ENCODE measurements at regions not wholly inside any gene's neighbourhood (a gene's known extent, or its start where the extent isn't known, plus 50 kb on each side); places are given as distances from the start of the nearest gene placed in this dataset.
"Not testable (repeated sequence)": the region's sequence is repeated elsewhere in the genome, so short reads cannot be mapped to it uniquely, and the experiment has no call there.

DNA sequence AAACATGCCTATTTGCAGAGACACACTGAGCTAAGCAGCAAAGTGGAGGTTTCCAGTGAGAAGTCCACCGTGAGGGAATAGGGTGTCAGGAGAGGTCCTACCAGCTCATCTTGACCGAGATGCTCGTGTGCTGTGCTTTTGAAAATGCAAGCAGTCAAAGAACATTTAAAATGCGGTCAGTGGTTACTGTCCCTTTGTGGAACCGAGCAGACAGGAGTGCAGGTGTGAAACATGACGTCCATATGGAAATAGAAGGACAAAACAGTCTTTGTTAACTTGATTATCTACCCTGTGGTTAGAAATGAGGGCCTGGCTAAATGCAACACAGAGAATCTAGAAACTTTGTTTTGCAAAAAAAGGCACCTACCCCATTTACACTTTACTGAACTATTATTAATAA is 473.3 kb downstream of the SPATA31A6 start:
- DNase-seq (ENCODE audit: low read depth in 1 of 2, low spot score in 1 of 2), result not testable (repeated sequence)

DNA sequence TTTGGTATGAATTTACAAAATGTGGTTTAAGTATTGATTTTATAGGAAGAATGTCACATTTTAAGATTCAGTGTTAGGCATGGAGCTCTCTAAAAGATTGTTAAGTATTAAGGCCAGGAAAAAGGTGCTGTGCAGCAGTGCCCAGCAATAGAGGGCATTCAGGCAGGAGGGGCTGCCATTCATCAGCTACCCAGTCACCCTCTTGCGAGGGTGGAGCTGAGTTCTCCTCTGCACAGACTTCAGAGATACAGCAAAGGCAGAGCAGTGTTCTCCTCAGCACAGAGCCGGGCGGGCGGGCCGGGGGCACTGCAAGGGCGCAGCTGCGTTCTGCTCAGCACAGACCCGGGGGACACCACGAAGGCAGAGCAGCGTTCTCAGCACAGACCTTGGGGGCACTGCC is 474.0 kb downstream of the SPATA31A6 start:
- DNase-seq (ENCODE audit: low read depth in 1 of 2, low spot score in 1 of 2), result not testable (repeated sequence)

DNA sequence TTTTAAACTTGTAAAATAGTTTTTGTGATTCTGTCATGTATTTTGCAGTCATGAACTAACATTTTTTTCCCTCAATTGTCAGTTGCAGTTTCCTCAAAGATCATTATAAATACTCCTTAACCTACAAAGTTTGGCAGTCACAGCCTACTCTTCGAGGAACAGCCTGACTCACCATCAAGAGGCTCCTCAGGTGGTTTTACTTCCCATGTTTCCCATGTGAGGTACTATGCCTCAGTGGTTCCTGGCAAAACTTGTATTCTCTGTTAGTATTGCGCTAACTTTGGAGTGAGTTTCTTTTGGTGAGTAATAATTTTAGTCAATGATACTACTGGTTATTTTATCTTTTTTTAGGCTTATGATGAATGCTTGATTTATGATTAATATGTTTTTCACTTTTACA is 513.7 kb downstream of the SPATA31A6 start:
- DNase-seq (ENCODE audit: low read depth in 1 of 2, low spot score in 1 of 2), result not testable (repeated sequence)

- DNase-seq (ENCODE audit: low read depth in 1 of 2, low spot score in 1 of 2), result not testable (repeated sequence)
Observed at GRCh38 chr9:42702890-42703289, 519.4 kb downstream of the SPATA31A6 start.

GRCh38 chr9:42724841-42725835 is 541.7 kb downstream of the SPATA31A6 start:
- DNase-seq (ENCODE audit: low read depth in 1 of 2, low spot score in 1 of 2), result peak in 1 of 2 donors; percentile 6

DNA sequence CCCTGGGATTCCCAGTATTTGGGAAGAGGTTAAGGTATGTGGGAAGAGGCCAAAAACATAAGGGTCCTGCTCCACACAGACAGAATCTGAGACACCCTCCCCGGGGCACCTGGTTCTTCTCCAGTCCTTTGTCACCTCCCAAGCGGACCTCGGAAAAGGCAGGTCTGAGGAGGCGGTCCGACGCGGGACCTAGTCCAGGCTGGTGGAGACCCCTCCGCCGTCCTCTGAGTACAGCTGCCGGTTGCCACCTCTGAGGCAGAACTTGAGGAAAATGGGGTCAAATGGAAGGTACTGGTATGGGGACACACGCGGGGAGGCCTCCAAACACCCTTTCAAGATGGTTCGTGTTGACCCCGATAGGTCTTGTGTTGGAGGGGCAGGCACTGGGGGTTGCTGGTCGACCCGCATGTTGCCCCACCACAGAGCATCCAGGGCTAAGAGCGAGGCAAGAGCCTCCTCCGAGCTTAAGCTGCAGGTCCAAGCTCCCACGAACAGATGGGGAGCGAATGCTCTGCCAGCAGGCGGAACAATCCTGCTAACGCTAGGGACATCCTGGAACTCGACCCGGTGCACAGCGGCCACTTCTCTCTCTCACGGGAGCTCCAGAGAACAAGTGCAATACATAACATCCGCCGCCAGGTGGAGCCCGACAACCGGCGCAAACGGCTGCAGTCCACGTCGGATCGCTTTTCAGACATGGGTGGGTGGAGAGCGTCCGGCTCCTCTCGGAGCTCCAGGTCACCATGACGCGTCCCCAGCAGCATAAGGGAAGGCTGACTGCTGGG is 559.8 kb downstream of the SPATA31A6 start:
- DNase-seq (ENCODE audit: low read depth in 1 of 2, low spot score in 1 of 2), result peak; percentile 21 to 33

GRCh38 chr9:42757251-42757650 is 573.8 kb downstream of the SPATA31A6 start:
- DNase-seq (ENCODE audit: low read depth in 1 of 2, low spot score in 1 of 2), result not testable (repeated sequence)

DNA sequence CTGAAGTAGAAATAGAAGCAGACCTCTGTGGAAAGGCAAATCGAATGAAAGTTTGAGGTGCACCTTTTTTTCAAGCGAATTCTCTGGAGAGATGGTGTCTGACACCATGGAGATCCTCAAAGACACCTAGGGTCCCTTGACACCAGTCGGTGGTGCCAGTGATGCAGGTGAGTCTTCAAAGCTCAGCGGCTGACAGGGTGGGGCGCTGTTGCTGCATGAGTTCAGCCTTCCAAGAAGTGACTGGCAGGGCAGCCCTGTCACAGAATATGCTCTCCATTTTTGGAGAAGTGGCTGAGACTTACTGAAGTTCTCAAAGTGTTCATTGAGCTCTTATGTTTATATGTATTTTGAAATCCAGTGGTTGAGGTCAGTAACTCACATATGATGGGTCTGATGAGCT is 575.9 kb downstream of the SPATA31A6 start:
- not testable (repeated sequence) for DNase-seq (ENCODE audit: low read depth in 1 of 2, low spot score in 1 of 2)

DNA sequence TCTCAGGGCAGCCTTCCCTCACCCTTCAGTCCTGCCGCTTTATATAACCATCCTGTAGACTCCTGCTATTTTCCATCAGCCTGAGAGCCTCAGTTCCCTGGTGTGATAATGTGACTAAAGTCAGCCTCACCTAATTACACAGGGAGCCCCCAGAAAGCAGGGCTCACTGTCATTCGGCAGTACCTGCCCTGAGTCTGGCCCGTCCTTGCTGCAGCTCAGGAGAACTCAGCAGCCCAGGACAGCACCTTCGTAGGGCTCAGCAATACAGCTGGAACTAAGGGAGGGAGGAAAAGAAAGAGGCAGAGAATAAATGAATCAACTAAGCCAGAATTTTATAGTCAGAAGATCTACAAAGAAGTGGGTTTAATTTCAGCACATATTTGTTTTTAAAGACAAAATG is 598.7 kb downstream of the SPATA31A6 start:
- not testable (repeated sequence) for DNase-seq (ENCODE audit: low read depth in 1 of 2, low spot score in 1 of 2)

DNA sequence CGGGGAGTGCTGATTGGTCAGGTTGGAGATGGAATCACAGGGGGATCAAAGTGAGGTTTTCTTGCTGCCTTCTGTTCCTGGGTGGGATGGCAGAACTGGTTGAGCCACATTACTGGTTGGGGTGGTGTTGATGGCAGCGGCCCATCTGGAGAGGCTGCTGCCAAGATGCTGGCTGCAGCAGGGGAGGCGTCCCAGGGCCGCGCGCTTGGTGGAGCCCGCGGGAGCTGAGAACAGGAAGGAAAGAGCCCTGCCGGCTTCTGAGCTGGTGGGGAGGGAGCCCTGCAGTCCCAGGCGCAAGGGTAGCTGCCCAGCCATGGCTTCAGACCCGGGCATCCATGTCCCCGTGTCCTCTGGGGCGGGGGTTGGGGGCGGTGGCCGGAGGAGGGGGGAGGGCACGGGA is 609.3 kb downstream of the SPATA31A6 start:
- DNase-seq (ENCODE audit: low read depth in 1 of 2, low spot score in 1 of 2), result not testable (repeated sequence)

GRCh38 chr9:42798571-42798970 is 615.1 kb downstream of the SPATA31A6 start:
- DNase-seq (ENCODE audit: low read depth in 1 of 2, low spot score in 1 of 2), result not testable (repeated sequence)

DNA sequence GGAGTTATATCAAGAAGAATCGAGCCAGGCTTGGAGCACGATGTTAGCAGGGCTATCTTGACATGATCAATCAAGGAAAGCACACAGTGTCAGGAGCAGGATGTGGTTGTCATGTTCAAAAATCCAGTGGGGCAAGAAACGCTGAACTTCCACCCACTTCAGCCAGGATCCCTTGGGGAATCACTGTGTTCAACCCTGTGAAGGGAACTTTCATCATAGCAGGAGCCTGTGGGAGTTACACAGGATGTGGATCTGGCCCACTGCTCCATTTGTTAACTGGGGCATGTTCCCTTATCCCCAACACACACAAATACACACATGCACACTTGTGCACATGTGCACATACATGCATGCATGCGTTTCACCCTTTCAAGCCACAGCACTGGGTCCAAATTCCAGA is 619.3 kb downstream of the SPATA31A6 start:
- DNase-seq (ENCODE audit: low read depth in 1 of 2, low spot score in 1 of 2), result not testable (repeated sequence)

DNA sequence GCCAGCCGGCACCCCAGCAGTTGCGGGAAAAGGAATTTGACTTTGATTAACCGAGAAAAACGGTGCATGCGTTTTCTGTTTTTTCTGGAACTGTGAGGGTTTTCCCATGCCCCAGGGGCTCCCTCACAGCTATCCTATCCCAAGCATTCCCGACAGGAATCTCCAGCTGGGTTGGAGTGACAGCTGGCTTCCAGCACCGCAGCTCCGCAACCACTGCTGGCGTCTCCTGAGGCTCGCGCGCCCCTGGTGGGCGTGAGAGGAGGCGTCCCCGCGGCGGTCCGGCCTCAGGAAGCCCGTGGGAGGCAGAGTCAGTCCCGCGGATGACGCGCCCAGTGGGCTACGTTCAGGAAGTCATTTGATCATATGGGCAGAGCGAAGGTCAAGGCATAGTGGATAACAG is 623.2 kb downstream of the SPATA31A6 start:
- DNase-seq (ENCODE audit: low read depth in 1 of 2, low spot score in 1 of 2), result not testable (repeated sequence)

GRCh38 chr9:42821468-42821867 is 638.0 kb downstream of the SPATA31A6 start:
- DNase-seq (ENCODE audit: low read depth in 1 of 2, low spot score in 1 of 2), result not testable (repeated sequence)

DNA sequence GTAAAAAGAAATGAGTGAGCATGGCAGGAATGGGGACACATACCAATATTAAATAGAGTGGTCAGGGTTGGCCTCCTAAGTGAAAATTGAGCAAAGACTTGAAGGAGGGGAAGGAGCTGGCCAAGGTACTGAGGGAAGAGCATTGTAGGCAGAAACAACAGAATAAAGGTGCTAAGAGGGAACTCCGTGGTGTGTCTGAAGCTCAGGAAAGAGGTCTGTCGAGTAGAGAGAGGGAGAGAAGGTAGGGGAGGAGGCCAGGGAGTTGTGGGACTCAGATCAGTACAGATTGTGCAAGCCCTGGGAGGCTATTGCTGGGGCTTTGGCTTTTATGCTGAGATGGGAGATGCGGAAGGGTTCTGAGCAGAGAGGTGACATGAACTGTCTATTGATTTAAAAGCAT is 664.7 kb downstream of the SPATA31A6 start:
- DNase-seq (ENCODE audit: low read depth in 1 of 2, low spot score in 1 of 2), result not testable (repeated sequence)

DNA sequence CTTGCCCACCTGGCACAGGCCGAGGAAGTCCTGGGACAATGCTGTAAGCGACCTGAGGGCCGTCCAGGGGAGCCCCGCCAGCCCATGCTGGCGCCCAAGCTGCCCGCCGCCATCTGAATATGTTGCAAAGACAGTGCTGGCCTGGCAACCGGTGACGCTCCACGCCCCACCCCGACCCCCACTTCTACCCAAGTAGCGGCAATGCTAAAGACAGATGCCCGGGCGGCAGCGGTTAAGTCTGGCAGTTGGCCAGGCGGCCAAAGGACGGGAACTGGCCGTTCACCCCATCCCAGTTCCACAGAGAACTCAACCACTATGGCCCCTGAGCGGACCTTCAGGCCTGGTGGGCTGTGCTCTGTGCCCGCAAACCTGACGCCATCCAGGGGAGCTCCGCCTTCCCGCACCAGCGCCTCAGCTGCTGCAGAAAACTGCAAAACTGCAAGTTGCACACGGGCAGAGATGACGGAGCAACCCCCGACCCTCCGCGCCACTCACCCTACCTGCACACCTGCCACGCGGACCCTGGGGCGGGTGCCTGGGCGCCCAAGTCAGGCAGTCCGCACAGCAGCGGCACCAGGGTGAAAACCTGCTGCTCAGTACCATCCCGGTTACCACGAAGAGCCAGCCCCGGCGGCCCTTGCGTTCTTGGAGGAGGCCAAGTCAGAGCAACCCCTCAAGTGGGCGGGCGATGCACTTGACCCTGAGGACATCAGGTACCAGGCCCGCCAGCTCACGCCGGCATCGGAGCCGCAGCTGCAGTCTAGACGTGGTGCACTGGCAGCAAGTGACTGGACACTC is 667.6 kb downstream of the SPATA31A6 start:
- DNase-seq (ENCODE audit: low read depth in 1 of 2, low spot score in 1 of 2), result not testable (repeated sequence)

- not testable (repeated sequence) for DNase-seq (ENCODE audit: low read depth in 1 of 2, low spot score in 1 of 2)
Observed at GRCh38 chr9:42851701-42852100, 668.2 kb downstream of the SPATA31A6 start.

- DNase-seq (ENCODE audit: low read depth in 1 of 2, low spot score in 1 of 2), result not testable (repeated sequence)
Observed at GRCh38 chr9:42852133-42852930, 668.9 kb downstream of the SPATA31A6 start.

GRCh38 chr9:42860133-42860532 is 676.7 kb downstream of the SPATA31A6 start:
- not testable (repeated sequence) for DNase-seq (ENCODE audit: low read depth in 1 of 2, low spot score in 1 of 2)

DNA sequence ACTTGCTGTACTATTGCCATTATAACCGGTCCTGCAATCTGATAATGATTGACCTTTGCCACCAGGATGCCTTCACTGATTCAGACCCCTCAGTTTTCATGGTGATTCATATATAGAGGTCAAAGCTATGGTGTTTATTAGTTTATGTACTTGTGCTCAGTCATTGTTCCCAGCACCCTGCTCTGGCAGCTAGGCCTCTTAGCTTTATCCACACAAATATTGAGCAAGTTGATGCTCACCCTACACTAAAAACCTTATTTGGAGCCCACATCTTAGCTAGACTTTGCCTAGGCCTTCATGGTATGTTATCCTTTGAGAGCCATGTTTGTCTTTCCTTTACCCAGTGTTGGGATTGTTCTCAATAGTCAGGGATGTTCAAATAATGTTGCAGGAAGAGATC is 679.0 kb downstream of the SPATA31A6 start:
- not testable (repeated sequence) for DNase-seq (ENCODE audit: low read depth in 1 of 2, low spot score in 1 of 2)

Measured in stimulated activated CD4-positive, alpha-beta T cell treated with anti-CD3 and anti-CD28 coated beads, Interleukin-15, amount 100 ng/mL, for 1 hour (primary cell).